Lung (tissue), 11 donors: ENCODE measurements at regions not wholly inside any gene's neighbourhood (a gene's known extent, or its start where the extent isn't known, plus 50 kb on each side); places are given as distances from the start of the nearest gene placed in this dataset.

Experiments used
- ATAC-seq: fragments of 200-7000 bp; cut with Tn5 transposase; one replicate; pipeline ENCODE4 v1.9.1; 2020; ENCODE audit warnings: moderate number of reproducible peaks; ENCODE audit not compliant: insufficient read depth, low FRiP score
- DNase-seq, 3 donors: peaks; one replicate each; pipeline ENCODE4 v3.0.0-alpha.2; 2013 to 2017
- H3K27ac ChIP-seq, 2 donors: one replicate each; pipeline ENCODE4 v1.5.1; 2013; ENCODE audit warnings: mild to moderate bottlenecking in 2 of 2, moderate library complexity in 2 of 2, control low read depth in 1 of 2, inconsistent platforms in 1 of 2, low read depth in 1 of 2, low read length in 1 of 2
- H3K27me3 ChIP-seq, 3 donors: one replicate each; pipeline ENCODE4 v1.5.1; 2013; ENCODE audit warnings: low read length in 2 of 3; ENCODE audit not compliant: control insufficient read depth in 3 of 3, insufficient read depth in 3 of 3
- H3K36me3 ChIP-seq, 4 donors: one replicate each; pipeline ENCODE4 v1.5.1; 2013; ENCODE audit warnings: low read length in 4 of 4, mild to moderate bottlenecking in 1 of 4, moderate library complexity in 1 of 4; ENCODE audit not compliant: control insufficient read depth in 4 of 4, insufficient read depth in 4 of 4
- H3K4me1 ChIP-seq, 5 donors: one replicate each; pipeline ENCODE4 v1.5.1; 2013; ENCODE audit warnings: low read length in 5 of 5, mild to moderate bottlenecking in 2 of 5, moderate library complexity in 1 of 5; ENCODE audit not compliant: control insufficient read depth in 5 of 5, insufficient read depth in 5 of 5
- H3K4me3 ChIP-seq: one replicate; pipeline ENCODE4 v1.5.1; 2013; ENCODE audit warnings: mild to moderate bottlenecking, control low read depth, moderate library complexity
- H3K9ac ChIP-seq, 2 donors: one replicate each; pipeline ENCODE4 v1.5.1; 2013; ENCODE audit warnings: low read length in 2 of 2, control low read depth in 1 of 2; ENCODE audit not compliant: insufficient read depth in 1 of 2
- H3K9me3 ChIP-seq, 4 donors: one replicate each; pipeline ENCODE4 v1.5.1; 2013; ENCODE audit warnings: low read length in 3 of 4, mild to moderate bottlenecking in 1 of 4, moderate library complexity in 1 of 4; ENCODE audit not compliant: control insufficient read depth in 4 of 4, insufficient read depth in 3 of 4
- CTCF ChIP-seq: IDR thresholded peaks from 2 replicates; pipeline ENCODE4 v1.5.1; 2012; ENCODE audit warnings: mild to moderate bottlenecking; ENCODE audit errors: control extremely low read depth, extremely low read depth
- WGBS, 2 donors: extraction: QIAGEN DNeasy Blood & Tissue Kit; methylation state at CpG; one replicate each; pipeline ENCODE4 v1.1.7; 2013; 5-methylcytosine and 5-hydroxymethylcytosine counted together
- donor health status: control.
- donor health status: control.
- donor health status: Bipolar disorder and iron deficiency.
- donor health status: healthy.
- donor health status: DM: yes; HTN: yes; CAD: no.

- H3K4me3 ChIP-seq: no peak overlapping the region
- no peak overlapping the region for H3K27ac ChIP-seq
- no peak for TF ChIP-seq CTCF
- 76 to 82% methylated on average over 2 of the region's 2 CpGs for WGBS, 2 donors
- H3K9me3 ChIP-seq: no peaks in the 10 kb centered on the region
- no peak overlapping the region for H3K9ac ChIP-seq
- peaks cover 0 to 4% (median 0%) of the 10 kb centered on the region in 5 donors for H3K4me1 ChIP-seq
- no peak for DNase-seq
- no peak for ATAC-seq
- no peaks in the 10 kb centered on the region for H3K36me3 ChIP-seq
- no peaks in the 10 kb centered on the region for H3K27me3 ChIP-seq
Observed at GRCh38 chr5:108696951-108697715, 50.6 kb upstream of the FER start.

- DNase-seq: no peak
- H3K4me3 ChIP-seq: no peak overlapping the region
Observed at GRCh38 chr5:108696407-108696806, 51.3 kb upstream of the FER start.

GRCh38 chr5:108688485-108688884 lies 59.2 kb upstream of the FER start:
- Histone ChIP-seq H3K4me3 (no peak overlapping the region), H3K27ac (no peak overlapping the region), H3K36me3 (no peaks in the 10 kb centered on the region), H3K27me3 (no peaks in the 10 kb centered on the region), H3K4me1 (peaks cover 0 to 4% (median 0%) of the 10 kb centered on the region in 5 donors), H3K9me3 (no peaks in the 10 kb centered on the region), H3K9ac (no peak overlapping the region)
- no peak for TF ChIP-seq CTCF
- ATAC-seq: no peak
- DNase-seq: no peak

More at GRCh38 chr5:108696407-108696806, 51.3 kb upstream of the FER start:
- no peak for ATAC-seq
- no peak overlapping the region for H3K27ac ChIP-seq
- H3K4me1 ChIP-seq: peaks cover 0 to 4% (median 0%) of the 10 kb centered on the region in 5 donors
- H3K9me3 ChIP-seq: no peaks in the 10 kb centered on the region
- no peak overlapping the region for H3K9ac ChIP-seq
- WGBS, 2 donors: 55 to 56% methylated on average over 5 of the region's 5 CpGs
- H3K36me3 ChIP-seq: no peaks in the 10 kb centered on the region
- no peaks in the 10 kb centered on the region for H3K27me3 ChIP-seq
- no peak for TF ChIP-seq CTCF
